ENCODE measurements at regions not wholly inside any gene's neighbourhood (a gene's known extent, or its start where the extent isn't known, plus 50 kb on each side); places are given as distances from the start of the nearest gene placed in this dataset.

- TF ChIP-seq, protein P1, sequence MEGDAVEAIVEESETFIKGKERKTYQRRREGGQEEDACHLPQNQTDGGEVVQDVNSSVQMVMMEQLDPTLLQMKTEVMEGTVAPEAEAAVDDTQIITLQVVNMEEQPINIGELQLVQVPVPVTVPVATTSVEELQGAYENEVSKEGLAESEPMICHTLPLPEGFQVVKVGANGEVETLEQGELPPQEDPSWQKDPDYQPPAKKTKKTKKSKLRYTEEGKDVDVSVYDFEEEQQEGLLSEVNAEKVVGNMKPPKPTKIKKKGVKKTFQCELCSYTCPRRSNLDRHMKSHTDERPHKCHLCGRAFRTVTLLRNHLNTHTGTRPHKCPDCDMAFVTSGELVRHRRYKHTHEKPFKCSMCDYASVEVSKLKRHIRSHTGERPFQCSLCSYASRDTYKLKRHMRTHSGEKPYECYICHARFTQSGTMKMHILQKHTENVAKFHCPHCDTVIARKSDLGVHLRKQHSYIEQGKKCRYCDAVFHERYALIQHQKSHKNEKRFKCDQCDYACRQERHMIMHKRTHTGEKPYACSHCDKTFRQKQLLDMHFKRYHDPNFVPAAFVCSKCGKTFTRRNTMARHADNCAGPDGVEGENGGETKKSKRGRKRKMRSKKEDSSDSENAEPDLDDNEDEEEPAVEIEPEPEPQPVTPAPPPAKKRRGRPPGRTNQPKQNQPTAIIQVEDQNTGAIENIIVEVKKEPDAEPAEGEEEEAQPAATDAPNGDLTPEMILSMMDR (IDR thresholded peaks at IDR 0.05), result no peak
- no peak for TF ChIP-seq ZFX (IDR thresholded peaks at IDR 0.05; ENCODE audit: borderline replicate concordance)
These were observed 56.9 kb upstream of the PRR5 start for GRCh38 chr22:44645083-44645482.
